ENCODE measurements at regions not wholly inside any gene's neighbourhood (a gene's known extent, or its start where the extent isn't known, plus 50 kb on each side); places are given as distances from the start of the nearest gene placed in this dataset.

DNA sequence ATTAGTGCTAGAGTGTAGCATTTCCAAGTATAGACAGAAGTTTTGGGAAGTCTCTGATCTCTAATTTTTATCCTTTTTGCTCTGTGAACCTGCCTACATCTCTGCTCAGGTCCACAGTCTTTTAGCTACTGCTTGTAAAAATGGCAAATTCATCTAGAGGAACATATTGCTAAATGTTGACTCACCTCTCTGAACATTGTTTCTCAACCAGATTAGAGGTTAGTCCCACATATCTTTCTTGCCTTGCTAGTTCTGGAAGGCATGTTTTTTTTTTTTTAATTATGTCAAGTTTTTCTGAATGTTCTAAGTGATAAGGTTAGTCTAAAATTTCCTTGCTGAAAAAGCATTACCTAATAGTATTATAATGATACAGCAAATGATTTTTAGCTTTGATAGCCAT is 2889.6 kb upstream of the PCDH20 start:
- H3K4me3 ChIP-seq, result no peak overlapping the region
- no peak for TF ChIP-seq POLR2A (IDR thresholded peaks at IDR 0.05)
- TF ChIP-seq, protein P1, sequence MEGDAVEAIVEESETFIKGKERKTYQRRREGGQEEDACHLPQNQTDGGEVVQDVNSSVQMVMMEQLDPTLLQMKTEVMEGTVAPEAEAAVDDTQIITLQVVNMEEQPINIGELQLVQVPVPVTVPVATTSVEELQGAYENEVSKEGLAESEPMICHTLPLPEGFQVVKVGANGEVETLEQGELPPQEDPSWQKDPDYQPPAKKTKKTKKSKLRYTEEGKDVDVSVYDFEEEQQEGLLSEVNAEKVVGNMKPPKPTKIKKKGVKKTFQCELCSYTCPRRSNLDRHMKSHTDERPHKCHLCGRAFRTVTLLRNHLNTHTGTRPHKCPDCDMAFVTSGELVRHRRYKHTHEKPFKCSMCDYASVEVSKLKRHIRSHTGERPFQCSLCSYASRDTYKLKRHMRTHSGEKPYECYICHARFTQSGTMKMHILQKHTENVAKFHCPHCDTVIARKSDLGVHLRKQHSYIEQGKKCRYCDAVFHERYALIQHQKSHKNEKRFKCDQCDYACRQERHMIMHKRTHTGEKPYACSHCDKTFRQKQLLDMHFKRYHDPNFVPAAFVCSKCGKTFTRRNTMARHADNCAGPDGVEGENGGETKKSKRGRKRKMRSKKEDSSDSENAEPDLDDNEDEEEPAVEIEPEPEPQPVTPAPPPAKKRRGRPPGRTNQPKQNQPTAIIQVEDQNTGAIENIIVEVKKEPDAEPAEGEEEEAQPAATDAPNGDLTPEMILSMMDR (IDR thresholded peaks at IDR 0.05), result no peak
- DNase-seq, result no peak
- H3K9me3 ChIP-seq (replicated peaks in 1 of 3), result no peaks in the 10 kb centered on the region
- intact Hi-C loops (cut with DNase I), result no loop called here
- no peaks in the 10 kb centered on the region for H3K27me3 ChIP-seq
- no peaks in the 10 kb centered on the region for H3K36me3 ChIP-seq (replicated peaks in 1 of 2)
- no peaks in the 10 kb centered on the region for H3K4me1 ChIP-seq (replicated peaks in 1 of 2)
- no peak overlapping the region for H3K27ac ChIP-seq

DNA sequence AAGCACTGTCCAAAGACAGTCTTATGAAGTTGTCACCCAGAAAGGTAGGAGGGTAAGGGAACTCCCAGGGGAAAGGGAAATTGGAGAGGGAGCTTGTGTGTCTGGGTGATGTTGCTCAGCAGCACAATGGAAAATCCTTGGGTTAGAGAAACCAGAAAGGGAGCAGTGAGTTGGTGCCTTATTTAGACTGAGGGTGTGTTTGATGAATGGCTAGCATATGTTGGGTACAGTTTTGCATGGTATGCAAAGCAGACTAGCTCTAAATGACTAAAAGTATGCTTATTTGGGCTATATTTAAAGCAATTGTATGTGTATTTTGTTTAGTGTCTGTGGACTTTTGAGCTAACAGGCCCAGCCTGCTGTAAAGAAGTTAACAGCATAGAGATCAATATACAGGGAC is 2884.6 kb upstream of the PCDH20 start:
- Histone ChIP-seq H3K4me1 (replicated peaks in 1 of 2) (no peaks in the 10 kb centered on the region), H3K9me3 (replicated peaks in 1 of 3) (no peaks in the 10 kb centered on the region), H3K36me3 (replicated peaks in 1 of 2) (no peaks in the 10 kb centered on the region), H3K27ac (no peak overlapping the region), H3K4me3 (no peak overlapping the region), H3K27me3 (no peaks in the 10 kb centered on the region)
- no peak for DNase-seq
- TF ChIP-seq, protein P1 (IDR thresholded peaks at IDR 0.05), result no peak
- no peak for TF ChIP-seq POLR2A (IDR thresholded peaks at IDR 0.05)
- intact Hi-C loops (cut with DNase I), result no loop called here

DNA sequence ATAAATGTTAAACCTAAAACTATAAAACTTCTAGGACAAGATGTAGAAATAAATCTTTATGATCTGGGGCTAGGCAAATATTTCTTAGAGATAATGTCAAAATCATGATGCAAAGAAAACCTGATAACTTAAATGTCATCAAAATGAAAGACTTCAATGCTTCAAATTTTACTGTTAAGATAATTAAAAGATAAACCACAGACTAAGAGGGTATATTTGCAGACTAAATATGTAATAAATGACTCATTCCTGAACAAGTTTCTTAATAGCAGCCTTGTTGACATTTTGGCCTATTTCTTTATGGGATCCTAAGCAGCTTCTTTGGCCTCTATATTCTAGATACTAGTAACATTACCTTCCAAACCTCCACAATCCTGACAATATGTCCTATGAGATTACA is 2878.3 kb upstream of the PCDH20 start:
- no peak overlapping the region for H3K27ac ChIP-seq
- no peaks in the 10 kb centered on the region for H3K36me3 ChIP-seq (replicated peaks in 1 of 2)
- intact Hi-C loops (cut with DNase I), result no loop called here
- TF ChIP-seq, protein P1 (IDR thresholded peaks at IDR 0.05), result no peak
- TF ChIP-seq POLR2A (IDR thresholded peaks at IDR 0.05), result no peak
- no peak for DNase-seq
- H3K4me1 ChIP-seq (replicated peaks in 1 of 2), result no peaks in the 10 kb centered on the region
- no peaks in the 10 kb centered on the region for H3K27me3 ChIP-seq
- no peaks in the 10 kb centered on the region for H3K9me3 ChIP-seq (replicated peaks in 1 of 3)
- no peak overlapping the region for H3K4me3 ChIP-seq

DNA sequence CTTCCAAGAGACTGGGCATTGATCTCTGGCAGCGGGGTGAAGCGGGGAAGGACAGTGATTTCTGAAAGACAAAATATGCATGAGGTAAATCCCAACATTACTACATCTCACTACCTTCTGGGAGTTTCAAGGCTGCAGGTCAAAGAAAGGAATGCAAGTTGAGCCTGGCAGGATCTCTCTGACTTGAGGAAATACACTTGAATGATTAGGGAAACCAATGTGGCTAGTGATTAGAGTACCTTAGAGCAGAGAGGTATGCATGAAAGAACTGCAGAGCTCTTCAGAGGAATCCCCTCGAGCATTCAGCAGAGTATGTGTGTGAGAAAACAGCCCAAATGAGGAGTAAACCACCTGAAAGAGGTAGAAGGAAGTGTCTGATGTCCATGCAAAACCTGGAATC is 2874.1 kb upstream of the PCDH20 start:
- DNase-seq, result no peak
- no peaks in the 10 kb centered on the region for H3K36me3 ChIP-seq (replicated peaks in 1 of 2)
- intact Hi-C loops (cut with DNase I), result no loop called here
- 70 to 86% (median 77%) methylated on average over 3 of the region's 3 CpGs for WGBS, 4 donors
- TF ChIP-seq, protein P1 (IDR thresholded peaks at IDR 0.05), result no peak
- TF ChIP-seq POLR2A (IDR thresholded peaks at IDR 0.05), result no peak
- no peaks in the 10 kb centered on the region for H3K9me3 ChIP-seq (replicated peaks in 1 of 3)
- H3K27ac ChIP-seq, result no peak overlapping the region
- H3K4me3 ChIP-seq, result no peak overlapping the region
- no peaks in the 10 kb centered on the region for H3K4me1 ChIP-seq (replicated peaks in 1 of 2)
- H3K27me3 ChIP-seq, result no peaks in the 10 kb centered on the region
